A549 (cell line): ENCODE measurements at regions not wholly inside any gene's neighbourhood (a gene's known extent, or its start where the extent isn't known, plus 50 kb on each side); places are given as distances from the start of the nearest gene placed in this dataset.

ENCODE experiments used
- ATAC-seq, 2 experiments: fragments of 200-7000 bp in 1 of 2; fragments of >200 bp in 1 of 2; cut with Nextera tagmentation in 1 of 2; cut with Tn5 transposase in 1 of 2; 3 replicates each; pipeline versions ENCODE4 v1.8.0 to v1.9.1; 2018 to 2020; ENCODE audit warnings: mild to moderate bottlenecking in 1 of 2, moderate library complexity in 1 of 2
- CTCF ChIA-PET: fragments of 300-600 bp; sonication (Branson Sonifier 250); formaldehyde crosslinking; extraction: SDS; loops from one replicate; lab custom pipeline; 2021; ENCODE audit warnings: antibody characterized with exemption, inconsistent platforms; lab: Yijun Ruan, JAX
- POLR2A ChIA-PET: fragments of 350-600 bp; formaldehyde crosslinking; extraction: SDS; loops from one replicate; lab custom pipeline; 2021; ENCODE audit warnings: antibody characterized with exemption, inconsistent platforms; lab: Yijun Ruan, JAX
- DNase-seq, 2 experiments: peaks; one replicate each; pipeline versions ENCODE4 v3.0.0 to v3.0.0-alpha.2; 2011 to 2016; ENCODE audit warnings: low read depth in 1 of 2, low spot score in 1 of 2
- FAIRE-seq: peaks from 2 replicates; lab custom pipeline; 2011; peaks lifted over from hg19 to GRCh38; lab: Jason Lieb, UNC
- H3K27ac ChIP-seq, 2 experiments: fragments of >200 bp; sonication (Bioruptor Twin); formaldehyde crosslinking; 3 replicates each; pipeline ENCODE4 v1.5.1; 2016 to 2017
- H3K4me1 ChIP-seq: fragments of >200 bp; sonication (Bioruptor Twin); formaldehyde crosslinking; 3 replicates; pipeline ENCODE4 v1.6.1; 2016
- H3K4me2 ChIP-seq: fragments of >200 bp; sonication (Bioruptor Twin); formaldehyde crosslinking; 3 replicates; pipeline ENCODE4 v1.6.1; 2016
- H3K4me3 ChIP-seq: fragments of >200 bp; sonication (Bioruptor Twin); formaldehyde crosslinking; 3 replicates; pipeline ENCODE4 v1.5.1; 2016
- H3K9me3 ChIP-seq: fragments of >200 bp; sonication (Bioruptor Twin); formaldehyde crosslinking; 3 replicates; pipeline ENCODE4 v1.6.1; 2016
- CHD2 ChIP-seq: fragments of 150-350 bp; IDR thresholded peaks from 2 replicates; pipeline ENCODE4 v1.6.1; 2014; ENCODE audit warnings: low read length; ENCODE audit not compliant: partially characterized antibody
- EHMT2 ChIP-seq: fragments of 200-600 bp; sonication (generic); IDR thresholded peaks from 2 replicates; pipeline ENCODE4 v1.6.1; 2016; ENCODE audit warnings: antibody characterized with exemption, low read depth, mild to moderate bottlenecking, moderate library complexity
- HOXB5 ChIP-seq: fragments of 250-450 bp; sonication (Bioruptor Pico); IDR thresholded peaks from 2 replicates; pipeline ENCODE4 v1.5.0; 2020; ENCODE audit warnings: mild to moderate bottlenecking, moderate library complexity
- JUN ChIP-seq, 2 experiments: fragments of >200 bp; sonication (Bioruptor Twin); formaldehyde crosslinking; IDR thresholded peaks; 2 replicates in 1 of 2; 3 replicates in 1 of 2; pipeline ENCODE4 v1.6.1; 2016 to 2017
- MAX ChIP-seq: IDR thresholded peaks from 2 replicates; pipeline ENCODE4 v1.6.1; 2012
- PBX3 ChIP-seq: IDR thresholded peaks from 2 replicates; pipeline ENCODE4 v1.6.1; 2012
- RARB ChIP-seq: fragments of 250-450 bp; sonication (Bioruptor Pico); IDR thresholded peaks from 2 replicates; pipeline ENCODE4 v1.8.0; 2021; ENCODE audit warnings: mild to moderate bottlenecking, moderate library complexity
- RCOR1 ChIP-seq: fragments of 150-350 bp; IDR thresholded peaks from 2 replicates; pipeline ENCODE4 v1.6.1; 2014; ENCODE audit warnings: antibody characterized with exemption, low read length, low read depth
- REST ChIP-seq: fragments of 200-600 bp; sonication (generic); IDR thresholded peaks from 2 replicates; pipeline ENCODE4 v1.6.1; 2016; ENCODE audit warnings: antibody characterized with exemption, mild to moderate bottlenecking, moderate library complexity
- TFCP2L1 ChIP-seq: fragments of 250-450 bp; sonication (Bioruptor Pico); IDR thresholded peaks from 2 replicates; pipeline ENCODE4 v1.5.0; 2021; ENCODE audit warnings: mild to moderate bottlenecking
- TP53 ChIP-seq: fragments of 250-450 bp; sonication (Bioruptor Pico); IDR thresholded peaks from 2 replicates; pipeline ENCODE4 v1.5.0; 2021; ENCODE audit warnings: mild to moderate bottlenecking, moderate library complexity
- ZC3H11A ChIP-seq: fragments of 450-650 bp; IDR thresholded peaks from 2 replicates; pipeline ENCODE4 v1.6.1; 2014; ENCODE audit warnings: antibody characterized with exemption, mild to moderate bottlenecking
- ZFP36 ChIP-seq: fragments of 450-650 bp; IDR thresholded peaks from 2 replicates; pipeline ENCODE4 v1.6.1; 2014; ENCODE audit warnings: borderline replicate concordance; ENCODE audit not compliant: partially characterized antibody
- WGBS: methylation state at CpG from one replicate; pipeline ENCODE4 v1.1.6; 2017; ENCODE audit errors: missing lambda C conversion rate; 5-methylcytosine and 5-hydroxymethylcytosine counted together

- TF ChIP-seq HOXB5 (CRISPR knock-in tag) (no peak), REST (no peak), CHD2 (no peak), MAX (peak; percentile 85), JUN (IDR thresholded peaks at IDR 0.05) (peak; percentile 65 to 77; a peak in 3 of 5 replicates), ZC3H11A (no peak), EHMT2 (no peak), TFCP2L1 (CRISPR knock-in tag) (peak; percentile 25; the same call in 1 of the 2 replicates), RCOR1 (no peak)
Observed at GRCh38 chr2:64859312-64860212, 129.6 kb upstream of the SLC1A4 start (continued).

GRCh38 chr2:64860276-64860885 is 128.8 kb upstream of the SLC1A4 start:
- TF ChIP-seq ZFP36 (no peak), RARB (CRISPR knock-in tag) (no peak)
- ATAC-seq (no peak), FAIRE-seq (no peak), DNase-seq (no peak)
- Histone ChIP-seq H3K4me1 (peaks cover 26% of the 10 kb centered on the region), H3K4me3 (peak overlapping the region; percentile 43; the same call in 1 of the 3 replicates), H3K27ac (peak overlapping the region; percentile 81 to 90), H3K9me3 (peaks cover 4% of the 10 kb centered on the region; the same call in 2 of the 3 replicates), H3K4me2 (peak overlapping the region; percentile 73)
- ChIA-PET CTCF (interaction anchor here (1.0 to 5.3 kb wide), 11 partner anchors 12 to 338 kb away, joined by 3 to 37 read pairs (median 11); partner anchors contain the start of gene SERTAD2), POLR2A (interaction anchor here (1.6 to 3.3 kb wide), 7 partner anchors 22 to 336 kb away, joined by 6 to 58 read pairs (median 11); partner anchors contain the start of genes AFTPH and SERTAD2)
- 93% methylated on average over 12 of the region's 12 CpGs for WGBS

GRCh38 chr2:64860936-64861335 is 128.3 kb upstream of the SLC1A4 start:
- FAIRE-seq, result no peak
- H3K27ac ChIP-seq, result no peak overlapping the region
- ChIA-PET CTCF (interaction anchor here (1.0 to 4.2 kb wide), 7 partner anchors 12 to 274 kb away, joined by 3 to 63 read pairs (median 8); no protein-coding TSS in a partner anchor), POLR2A (interaction anchor here (3.3 kb wide), 1 partner anchor 109 kb away, joined by 25 read pairs; no protein-coding TSS in a partner anchor)
- no peak for ATAC-seq
- no peak for DNase-seq
- H3K4me3 ChIP-seq, result no peak overlapping the region
- H3K4me1 ChIP-seq, result peaks cover 29% of the 10 kb centered on the region
- 95% methylated on average over 1 of the region's 1 CpG for WGBS
- no peak overlapping the region for H3K4me2 ChIP-seq
- TF ChIP-seq RCOR1, result no peak
- TF ChIP-seq PBX3, result no peak
- no peak for TF ChIP-seq TP53 (CRISPR knock-in tag)
- H3K9me3 ChIP-seq, result peaks cover 4% of the 10 kb centered on the region; the same call in 2 of the 3 replicates
